GM23338 (cell line): ENCODE measurements at regions not wholly inside any gene's neighbourhood (a gene's known extent, or its start where the extent isn't known, plus 50 kb on each side); places are given as distances from the start of the nearest gene placed in this dataset.
A peak's percentile ranks its signal among the peaks of the same experiment; 100 is the strongest.

ENCODE experiments used
- ATAC-seq: fragments of 200-7000 bp; cut with Tn5 transposase; 3 replicates; pipeline ENCODE4 v1.9.1; 2020
- DNase-seq: peaks from one replicate; pipeline ENCODE4 v3.0.0-alpha.2; 2015; ENCODE audit warnings: low spot score
- H2AFZ ChIP-seq: fragments of 200-600 bp; sonication (generic); 2 replicates; pipeline ENCODE4 v1.8.0; 2016; ENCODE audit warnings: antibody characterized with exemption, mild to moderate bottlenecking, moderate library complexity
- H3F3A ChIP-seq: fragments of 200-600 bp; sonication (generic); replicated peaks from 2 replicates; pipeline ENCODE4 v1.8.0; 2017; ENCODE audit warnings: antibody characterized with exemption, mixed run types, low read depth
- H3K27ac ChIP-seq: fragments of 200-600 bp; sonication (generic); 2 replicates; pipeline ENCODE4 v1.6.1; 2016; ENCODE audit warnings: low read depth
- H3K27me3 ChIP-seq: fragments of 200-600 bp; sonication (generic); 2 replicates; pipeline ENCODE4 v1.8.0; 2016; ENCODE audit warnings: mild to moderate bottlenecking, mixed run types, moderate library complexity; ENCODE audit not compliant: insufficient read depth
- H3K36me3 ChIP-seq: fragments of 200-600 bp; sonication (generic); 2 replicates; pipeline ENCODE4 v1.8.0; 2016; ENCODE audit warnings: mild to moderate bottlenecking; ENCODE audit not compliant: insufficient read depth
- H3K4me1 ChIP-seq: fragments of 200-600 bp; sonication (generic); 2 replicates; pipeline ENCODE4 v1.8.0; 2016; ENCODE audit warnings: mild to moderate bottlenecking, moderate library complexity; ENCODE audit not compliant: insufficient read depth
- H3K4me2 ChIP-seq: fragments of 200-600 bp; sonication (generic); 2 replicates; pipeline ENCODE4 v1.7.1; 2017; ENCODE audit warnings: mixed run types
- H3K4me3 ChIP-seq: fragments of 200-600 bp; sonication (generic); 2 replicates; pipeline ENCODE4 v1.6.1; 2016; ENCODE audit warnings: mixed run types
- H3K79me2 ChIP-seq: fragments of 200-600 bp; sonication (generic); replicated peaks from 2 replicates; pipeline ENCODE4 v1.8.0; 2017; ENCODE audit warnings: mild to moderate bottlenecking; ENCODE audit not compliant: insufficient read depth
- H3K9me2 ChIP-seq: fragments of 200-600 bp; sonication (generic); 2 replicates; pipeline ENCODE4 v1.8.0; 2017; ENCODE audit not compliant: insufficient read depth
- H4K20me1 ChIP-seq: fragments of 200-600 bp; sonication (generic); replicated peaks from 2 replicates; pipeline ENCODE4 v1.8.0; 2017; ENCODE audit warnings: mild to moderate bottlenecking; ENCODE audit not compliant: insufficient read depth
- H3K27ac Mint-ChIP-seq: 2 replicates; pipeline ENCODE4 v1.8.0; 2020; ENCODE audit warnings: inconsistent platforms, mild to moderate bottlenecking, moderate library complexity, mixed read lengths
- H3K27me3 Mint-ChIP-seq: 3 replicates; pipeline ENCODE4 v1.8.0; 2022; ENCODE audit warnings: low read depth, mild to moderate bottlenecking, moderate library complexity, mixed read lengths, inconsistent platforms; ENCODE audit not compliant: insufficient read depth, poor library complexity
- H3K36me3 Mint-ChIP-seq: 3 replicates; pipeline ENCODE4 v1.8.0; 2021; ENCODE audit warnings: low read depth, mild to moderate bottlenecking, inconsistent platforms, moderate library complexity, mixed read lengths
- H3K4me1 Mint-ChIP-seq: 3 replicates; pipeline ENCODE4 v1.8.0; 2020; ENCODE audit warnings: mild to moderate bottlenecking, inconsistent platforms, mixed read lengths
- H3K4me3 Mint-ChIP-seq: 3 replicates; pipeline ENCODE4 v1.8.0; 2021; ENCODE audit warnings: moderate library complexity, mild to moderate bottlenecking, inconsistent platforms, mixed read lengths
- H3K9me3 Mint-ChIP-seq: 3 replicates; pipeline ENCODE4 v1.8.0; 2020; ENCODE audit warnings: moderate library complexity, mild to moderate bottlenecking, inconsistent platforms, mixed read lengths
- CREB1 ChIP-seq: fragments of 250-450 bp; sonication (Bioruptor Pico); IDR thresholded peaks from 2 replicates; pipeline ENCODE4 v1.5.0; 2020; ENCODE audit warnings: low read depth, mild to moderate bottlenecking, moderate library complexity
- ETS1 ChIP-seq: IDR thresholded peaks from 2 replicates; pipeline ENCODE4 v1.6.1; 2016; ENCODE audit warnings: antibody characterized with exemption
- EZH2 ChIP-seq: fragments of 200-600 bp; sonication (generic); IDR thresholded peaks from one replicate; pipeline ENCODE4 v1.8.0; 2017; ENCODE audit warnings: antibody characterized with exemption, mild to moderate bottlenecking, low read depth; ENCODE audit not compliant: unreplicated experiment
- EZH2phosphoT487 ChIP-seq: fragments of 200-600 bp; sonication (generic); IDR thresholded peaks from one replicate; pipeline ENCODE4 v1.8.1; 2018; ENCODE audit warnings: antibody characterized with exemption; ENCODE audit not compliant: unreplicated experiment
- JUNB ChIP-seq: IDR thresholded peaks from one replicate; pipeline ENCODE4 v1.6.1; 2016; ENCODE audit warnings: antibody characterized with exemption; ENCODE audit not compliant: unreplicated experiment
- NANOG ChIP-seq: IDR thresholded peaks from 2 replicates; pipeline ENCODE4 v1.6.1; 2016; ENCODE audit warnings: antibody characterized with exemption, borderline replicate concordance
- POLR2AphosphoS5 ChIP-seq: IDR thresholded peaks from 2 replicates; pipeline ENCODE4 v1.6.1; 2016; ENCODE audit warnings: antibody characterized with exemption, low read depth
- STAT1 ChIP-seq: IDR thresholded peaks from one replicate; pipeline ENCODE4 v1.6.1; 2016; ENCODE audit warnings: antibody characterized with exemption; ENCODE audit not compliant: unreplicated experiment
- ZNF114 ChIP-seq: fragments of 250-450 bp; sonication (Bioruptor Pico); IDR thresholded peaks from 2 replicates; pipeline ENCODE4 v1.5.0; 2020; ENCODE audit warnings: mild to moderate bottlenecking, moderate library complexity
- ZNF331 ChIP-seq: fragments of 250-450 bp; sonication (Bioruptor Pico); IDR thresholded peaks from 2 replicates; pipeline ENCODE4 v1.5.0; 2020; ENCODE audit warnings: low read depth, mild to moderate bottlenecking, moderate library complexity
- ZNF462 ChIP-seq: fragments of 250-450 bp; sonication (Bioruptor Pico); IDR thresholded peaks from 2 replicates; pipeline ENCODE4 v1.5.0; 2020; ENCODE audit warnings: mild to moderate bottlenecking, moderate library complexity
- TF ChIP-seq, protein P1 (sequence below), 2 experiments: fragments of 200-600 bp in 1 of 2; sonication (generic) in 1 of 2; conservative IDR thresholded peaks; 2 replicates each; pipeline versions ENCODE4 v1.5.1 to v1.6.1; 2016 to 2017; ENCODE audit warnings: antibody characterized with exemption in 2 of 2, low read depth in 2 of 2, mild to moderate bottlenecking in 2 of 2, moderate library complexity in 1 of 2
- TF ChIP-seq, protein P2 (sequence below): IDR thresholded peaks from one replicate; pipeline ENCODE4 v1.6.1; 2018; ENCODE audit warnings: antibody characterized with exemption; ENCODE audit not compliant: unreplicated experiment

- H3K4me3 Mint-ChIP-seq, result no peak overlapping the region
- peaks cover 38% of the 10 kb centered on the region for H3K4me1 Mint-ChIP-seq
- no peaks in the 10 kb centered on the region for H3K27me3 ChIP-seq
Observed at GRCh38 chr9:105959531-105959930, 265.2 kb downstream of the TMEM38B start.

More at GRCh38 chr9:105959531-105959930, 265.2 kb downstream of the TMEM38B start:
- DNase-seq, result no peak
- no peaks in the 10 kb centered on the region for H3K9me3 Mint-ChIP-seq
- ATAC-seq, result no peak
- Histone ChIP-seq H3K79me2 (no peaks in the 10 kb centered on the region), H3K4me1 (peaks cover 24% of the 10 kb centered on the region), H3K36me3 (no peaks in the 10 kb centered on the region), H3K9me2 (peaks cover 7% of the 10 kb centered on the region; the same call in 1 of the 2 replicates), H3F3A (no peaks in the 10 kb centered on the region), H4K20me1 (no peaks in the 10 kb centered on the region), H3K27ac (no peak overlapping the region), H3K4me3 (no peak overlapping the region), H3K4me2 (no peak overlapping the region), H2AFZ (peak overlapping the region; percentile 29; the same call in 1 of the 2 replicates)
- peaks cover 2% of the 10 kb centered on the region for H3K27me3 Mint-ChIP-seq
- TF ChIP-seq ZNF462 (CRISPR knock-in tag) (no peak), EZH2 (no peak), ETS1 (no peak), NANOG (no peak), EZH2phosphoT487 (no peak), ZNF331 (CRISPR knock-in tag) (no peak), ZNF114 (no peak), JUNB (no peak), POLR2AphosphoS5 (no peak), STAT1 (no peak), CREB1 (no peak)
- TF ChIP-seq, protein P1, sequence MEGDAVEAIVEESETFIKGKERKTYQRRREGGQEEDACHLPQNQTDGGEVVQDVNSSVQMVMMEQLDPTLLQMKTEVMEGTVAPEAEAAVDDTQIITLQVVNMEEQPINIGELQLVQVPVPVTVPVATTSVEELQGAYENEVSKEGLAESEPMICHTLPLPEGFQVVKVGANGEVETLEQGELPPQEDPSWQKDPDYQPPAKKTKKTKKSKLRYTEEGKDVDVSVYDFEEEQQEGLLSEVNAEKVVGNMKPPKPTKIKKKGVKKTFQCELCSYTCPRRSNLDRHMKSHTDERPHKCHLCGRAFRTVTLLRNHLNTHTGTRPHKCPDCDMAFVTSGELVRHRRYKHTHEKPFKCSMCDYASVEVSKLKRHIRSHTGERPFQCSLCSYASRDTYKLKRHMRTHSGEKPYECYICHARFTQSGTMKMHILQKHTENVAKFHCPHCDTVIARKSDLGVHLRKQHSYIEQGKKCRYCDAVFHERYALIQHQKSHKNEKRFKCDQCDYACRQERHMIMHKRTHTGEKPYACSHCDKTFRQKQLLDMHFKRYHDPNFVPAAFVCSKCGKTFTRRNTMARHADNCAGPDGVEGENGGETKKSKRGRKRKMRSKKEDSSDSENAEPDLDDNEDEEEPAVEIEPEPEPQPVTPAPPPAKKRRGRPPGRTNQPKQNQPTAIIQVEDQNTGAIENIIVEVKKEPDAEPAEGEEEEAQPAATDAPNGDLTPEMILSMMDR (conservative IDR thresholded peaks at IDR 0.05; ENCODE audit: low read depth in 2 of 2), result no peak
- TF ChIP-seq, protein P2, sequence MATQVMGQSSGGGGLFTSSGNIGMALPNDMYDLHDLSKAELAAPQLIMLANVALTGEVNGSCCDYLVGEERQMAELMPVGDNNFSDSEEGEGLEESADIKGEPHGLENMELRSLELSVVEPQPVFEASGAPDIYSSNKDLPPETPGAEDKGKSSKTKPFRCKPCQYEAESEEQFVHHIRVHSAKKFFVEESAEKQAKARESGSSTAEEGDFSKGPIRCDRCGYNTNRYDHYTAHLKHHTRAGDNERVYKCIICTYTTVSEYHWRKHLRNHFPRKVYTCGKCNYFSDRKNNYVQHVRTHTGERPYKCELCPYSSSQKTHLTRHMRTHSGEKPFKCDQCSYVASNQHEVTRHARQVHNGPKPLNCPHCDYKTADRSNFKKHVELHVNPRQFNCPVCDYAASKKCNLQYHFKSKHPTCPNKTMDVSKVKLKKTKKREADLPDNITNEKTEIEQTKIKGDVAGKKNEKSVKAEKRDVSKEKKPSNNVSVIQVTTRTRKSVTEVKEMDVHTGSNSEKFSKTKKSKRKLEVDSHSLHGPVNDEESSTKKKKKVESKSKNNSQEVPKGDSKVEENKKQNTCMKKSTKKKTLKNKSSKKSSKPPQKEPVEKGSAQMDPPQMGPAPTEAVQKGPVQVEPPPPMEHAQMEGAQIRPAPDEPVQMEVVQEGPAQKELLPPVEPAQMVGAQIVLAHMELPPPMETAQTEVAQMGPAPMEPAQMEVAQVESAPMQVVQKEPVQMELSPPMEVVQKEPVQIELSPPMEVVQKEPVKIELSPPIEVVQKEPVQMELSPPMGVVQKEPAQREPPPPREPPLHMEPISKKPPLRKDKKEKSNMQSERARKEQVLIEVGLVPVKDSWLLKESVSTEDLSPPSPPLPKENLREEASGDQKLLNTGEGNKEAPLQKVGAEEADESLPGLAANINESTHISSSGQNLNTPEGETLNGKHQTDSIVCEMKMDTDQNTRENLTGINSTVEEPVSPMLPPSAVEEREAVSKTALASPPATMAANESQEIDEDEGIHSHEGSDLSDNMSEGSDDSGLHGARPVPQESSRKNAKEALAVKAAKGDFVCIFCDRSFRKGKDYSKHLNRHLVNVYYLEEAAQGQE, result no peak
- H3K36me3 Mint-ChIP-seq, result no peaks in the 10 kb centered on the region
- H3K27ac Mint-ChIP-seq, result no peak overlapping the region
